ENCODE measurements at regions not wholly inside any gene's neighbourhood (a gene's known extent, or its start where the extent isn't known, plus 50 kb on each side); places are given as distances from the start of the nearest gene placed in this dataset.

DNA sequence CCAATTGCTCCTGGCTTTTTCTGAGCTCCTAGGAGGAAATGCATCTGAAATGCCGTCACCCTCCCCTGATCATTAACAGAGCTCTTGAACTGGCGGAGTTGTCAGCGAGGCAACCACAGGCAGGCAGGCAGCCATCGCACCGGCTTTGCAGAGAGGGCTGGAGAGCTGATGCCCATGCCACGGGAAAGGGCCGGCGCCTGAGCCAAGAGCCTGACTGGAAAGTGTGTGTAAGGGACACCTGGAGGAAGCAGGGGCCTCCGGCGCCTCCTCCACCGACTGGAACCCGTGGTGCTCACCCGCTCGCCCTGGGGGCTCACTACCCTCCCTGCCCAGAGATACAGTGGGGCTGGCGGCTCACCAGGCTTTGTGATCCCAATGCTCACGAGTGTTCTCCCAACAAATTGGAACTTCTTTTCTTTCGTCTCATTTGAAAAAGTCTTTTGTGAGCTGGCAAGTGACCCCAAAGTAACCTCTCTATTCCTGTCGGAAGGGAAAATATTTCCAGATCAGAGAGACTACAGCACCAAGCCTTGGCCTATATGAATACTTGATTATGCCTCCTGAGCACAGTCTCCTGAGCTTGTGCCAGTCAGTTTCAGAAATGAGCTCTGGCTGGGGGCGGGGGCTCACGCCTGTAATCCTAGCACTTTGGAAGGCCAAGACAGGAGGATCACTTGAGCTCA, 97.7 kb upstream of the SLC25A33 start:
- DNase-seq: peak; percentile 41
- TF ChIP-seq, protein P1, sequence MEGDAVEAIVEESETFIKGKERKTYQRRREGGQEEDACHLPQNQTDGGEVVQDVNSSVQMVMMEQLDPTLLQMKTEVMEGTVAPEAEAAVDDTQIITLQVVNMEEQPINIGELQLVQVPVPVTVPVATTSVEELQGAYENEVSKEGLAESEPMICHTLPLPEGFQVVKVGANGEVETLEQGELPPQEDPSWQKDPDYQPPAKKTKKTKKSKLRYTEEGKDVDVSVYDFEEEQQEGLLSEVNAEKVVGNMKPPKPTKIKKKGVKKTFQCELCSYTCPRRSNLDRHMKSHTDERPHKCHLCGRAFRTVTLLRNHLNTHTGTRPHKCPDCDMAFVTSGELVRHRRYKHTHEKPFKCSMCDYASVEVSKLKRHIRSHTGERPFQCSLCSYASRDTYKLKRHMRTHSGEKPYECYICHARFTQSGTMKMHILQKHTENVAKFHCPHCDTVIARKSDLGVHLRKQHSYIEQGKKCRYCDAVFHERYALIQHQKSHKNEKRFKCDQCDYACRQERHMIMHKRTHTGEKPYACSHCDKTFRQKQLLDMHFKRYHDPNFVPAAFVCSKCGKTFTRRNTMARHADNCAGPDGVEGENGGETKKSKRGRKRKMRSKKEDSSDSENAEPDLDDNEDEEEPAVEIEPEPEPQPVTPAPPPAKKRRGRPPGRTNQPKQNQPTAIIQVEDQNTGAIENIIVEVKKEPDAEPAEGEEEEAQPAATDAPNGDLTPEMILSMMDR (conservative IDR thresholded peaks at IDR 0.05): no peak
- H2BK120ac ChIP-seq (ENCODE audit: low read depth, low read length, poor library complexity, severe bottlenecking): no peak overlapping the region
- H4K8ac ChIP-seq (replicated peaks; ENCODE audit: insufficient read length, low read depth, low read length): no peak overlapping the region
- H3K56ac ChIP-seq (ENCODE audit: insufficient read length, low read depth, low read length): no peak overlapping the region
- H3K79me2 ChIP-seq (ENCODE audit: insufficient read depth, low read length): no peaks in the 10 kb centered on the region
- H2BK15ac ChIP-seq (ENCODE audit: low read depth, low read length): no peak overlapping the region
- Mint-ChIP-seq H3K9me3 (no peaks in the 10 kb centered on the region), H3K27me3 (ENCODE audit: low read depth) (peaks cover 17% of the 10 kb centered on the region), H3K4me1 (peaks cover 4 to 20% of the 10 kb centered on the region in 2 experiments; a peak in 2 of 4 replicates), H3K27ac (peak overlapping the region in 1 of 3 experiments; percentile 39; a peak in 1 of 7 replicates), H3K4me3 (no peak overlapping the region), H3K36me3 (ENCODE audit: insufficient read depth in 1 of 3, low read depth in 3 of 3) (no peaks in the 10 kb centered on the region)
- H3K79me1 ChIP-seq (ENCODE audit: insufficient read depth, low read depth, low read length, poor library complexity, severe bottlenecking): no peaks in the 10 kb centered on the region
- H3K4me2 ChIP-seq (ENCODE audit: insufficient read depth, insufficient read length, low read length): no peak overlapping the region
- H3K14ac ChIP-seq (ENCODE audit: insufficient read depth, low read length): no peak overlapping the region
- H3K4me1 ChIP-seq (ENCODE audit: insufficient read depth, low read length): no peaks in the 10 kb centered on the region; the same call in 1 of the 2 replicates
- H2AK5ac ChIP-seq (ENCODE audit: insufficient read length, low read length): no peak overlapping the region
- H4K91ac ChIP-seq (ENCODE audit: insufficient read length, low read depth, low read length): no peak overlapping the region
- H3K18ac ChIP-seq (ENCODE audit: insufficient read length, low read depth, low read length): no peak overlapping the region
- H2BK20ac ChIP-seq (ENCODE audit: low read depth, low read length, poor library complexity, severe bottlenecking): no peak overlapping the region
- no peak overlapping the region for H3K27ac ChIP-seq (ENCODE audit: insufficient read length, low read depth, low read length)
- no peak overlapping the region for H3K9ac ChIP-seq (ENCODE audit: extremely low read depth, insufficient read length, low read length)
- H4K20me1 ChIP-seq (ENCODE audit: control insufficient read depth, insufficient read depth, insufficient read length): no peaks in the 10 kb centered on the region
- no peaks in the 10 kb centered on the region for H3K9me3 ChIP-seq (ENCODE audit: control insufficient read depth, low read depth, low read length)
- no peak overlapping the region for H3K23ac ChIP-seq (ENCODE audit: insufficient read length, low read depth, low read length)
- no peak overlapping the region for H3T11ph ChIP-seq (ENCODE audit: low read length)
- H3K4ac ChIP-seq (ENCODE audit: low read depth, low read length): no peak overlapping the region
- no peak overlapping the region for H2BK12ac ChIP-seq (ENCODE audit: insufficient read length, low read depth, low read length)
- no peak overlapping the region for H2BK5ac ChIP-seq (ENCODE audit: insufficient read length, low read length)
- H2AFZ ChIP-seq (ENCODE audit: low read length): no peak overlapping the region
- H4K5ac ChIP-seq (ENCODE audit: insufficient read length, low read depth, low read length): no peak overlapping the region
- no CpG with 5 or more reads among the region's 20 CpGs for WGBS (ENCODE audit: extremely low coverage, insufficient read length, low lambda C conversion rate)
- H3K23me2 ChIP-seq (ENCODE audit: insufficient read length, low read depth, low read length, poor library complexity, severe bottlenecking): no peaks in the 10 kb centered on the region
- no peaks in the 10 kb centered on the region for H3K27me3 ChIP-seq (ENCODE audit: insufficient read depth, low read length)

Data from H9 (cell line).